Fibroblast of lung (primary cell): ENCODE measurements at regions not wholly inside any gene's neighbourhood (a gene's known extent, or its start where the extent isn't known, plus 50 kb on each side); places are given as distances from the start of the nearest gene placed in this dataset.

Experiments
- EZH2 ChIP-seq: IDR thresholded peaks from 2 replicates; pipeline ENCODE4 v1.5.1; 2012; ENCODE audit warnings: low read length, control low read depth, mild to moderate bottlenecking; ENCODE audit errors: missing control alignments
- TF ChIP-seq, protein P1 (sequence below), 2 donors: IDR thresholded peaks in 1 of 2; conservative IDR thresholded peaks in 1 of 2; 1 replicate in 1 of 2; 2 replicates in 1 of 2; pipeline ENCODE4 v1.5.1; 2011 to 2012; ENCODE audit warnings: low read length in 2 of 2, control low read depth in 1 of 2, inconsistent platforms in 1 of 2, low read depth in 1 of 2, mild to moderate bottlenecking in 1 of 2

DNA sequence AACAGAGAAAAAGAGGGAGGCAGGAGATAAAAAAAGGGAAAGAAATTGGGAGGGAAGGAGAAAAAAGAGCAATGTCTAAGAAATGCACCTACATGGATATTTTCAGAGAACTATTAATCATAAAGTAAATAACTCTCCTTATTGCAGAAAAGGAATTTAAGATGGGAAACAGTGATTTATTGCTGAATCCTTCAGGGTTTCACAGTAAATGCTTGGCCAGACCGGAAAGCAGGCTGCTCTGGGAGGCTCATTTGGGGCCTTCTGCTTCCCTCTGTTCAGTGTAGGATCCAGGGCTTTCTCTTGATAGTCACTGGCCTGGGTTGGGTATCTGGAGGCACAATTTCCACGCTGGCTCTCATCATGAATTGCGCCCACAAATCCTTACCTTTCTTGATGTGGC is 324.3 kb upstream of the SORL1-AS1 start:
- TF ChIP-seq, protein P1, sequence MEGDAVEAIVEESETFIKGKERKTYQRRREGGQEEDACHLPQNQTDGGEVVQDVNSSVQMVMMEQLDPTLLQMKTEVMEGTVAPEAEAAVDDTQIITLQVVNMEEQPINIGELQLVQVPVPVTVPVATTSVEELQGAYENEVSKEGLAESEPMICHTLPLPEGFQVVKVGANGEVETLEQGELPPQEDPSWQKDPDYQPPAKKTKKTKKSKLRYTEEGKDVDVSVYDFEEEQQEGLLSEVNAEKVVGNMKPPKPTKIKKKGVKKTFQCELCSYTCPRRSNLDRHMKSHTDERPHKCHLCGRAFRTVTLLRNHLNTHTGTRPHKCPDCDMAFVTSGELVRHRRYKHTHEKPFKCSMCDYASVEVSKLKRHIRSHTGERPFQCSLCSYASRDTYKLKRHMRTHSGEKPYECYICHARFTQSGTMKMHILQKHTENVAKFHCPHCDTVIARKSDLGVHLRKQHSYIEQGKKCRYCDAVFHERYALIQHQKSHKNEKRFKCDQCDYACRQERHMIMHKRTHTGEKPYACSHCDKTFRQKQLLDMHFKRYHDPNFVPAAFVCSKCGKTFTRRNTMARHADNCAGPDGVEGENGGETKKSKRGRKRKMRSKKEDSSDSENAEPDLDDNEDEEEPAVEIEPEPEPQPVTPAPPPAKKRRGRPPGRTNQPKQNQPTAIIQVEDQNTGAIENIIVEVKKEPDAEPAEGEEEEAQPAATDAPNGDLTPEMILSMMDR (conservative IDR thresholded peaks at IDR 0.05 in 1 of 2, IDR thresholded peaks at IDR 0.05 in 1 of 2; ENCODE audit: low read depth in 1 of 2, low read length in 2 of 2): no peak
- TF ChIP-seq EZH2: no peak
